OCI-LY1 (cell line): ENCODE measurements at regions not wholly inside any gene's neighbourhood (a gene's known extent, or its start where the extent isn't known, plus 50 kb on each side); places are given as distances from the start of the nearest gene placed in this dataset.
"Not testable (repeated sequence)": the region's sequence is repeated elsewhere in the genome, so short reads cannot be mapped to it uniquely, and the experiment has no call there.

Source experiments
- H2AFZ ChIP-seq: fragments of 200-600 bp; sonication (generic), shearing (Covaris generic); 2 replicates; pipeline ENCODE4 v1.6.0; 2014; ENCODE audit warnings: antibody characterized with exemption, mild to moderate bottlenecking, low read length
- H3F3A ChIP-seq: fragments of 200-600 bp; sonication (generic), shearing (Covaris generic); 2 replicates; pipeline ENCODE4 v1.6.0; 2014; ENCODE audit warnings: mild to moderate bottlenecking, antibody characterized with exemption, low read length, moderate library complexity; ENCODE audit not compliant: insufficient read depth
- H3K27ac ChIP-seq: fragments of 200-600 bp; sonication (generic); 2 replicates; pipeline ENCODE4 v1.5.1; 2014; ENCODE audit warnings: low read length, mixed run types, mild to moderate bottlenecking, low read depth; ENCODE audit not compliant: poor library complexity, severe bottlenecking
- H3K27me3 ChIP-seq: fragments of 200-600 bp; sonication (generic); 2 replicates; pipeline ENCODE4 v1.6.0; 2014; ENCODE audit warnings: antibody characterized with exemption, mild to moderate bottlenecking, low read length, moderate library complexity; ENCODE audit not compliant: insufficient read depth
- H3K36me3 ChIP-seq: fragments of 200-600 bp; sonication (generic); 2 replicates; pipeline ENCODE4 v1.6.1; 2014; ENCODE audit warnings: mild to moderate bottlenecking, antibody characterized with exemption, low read length, moderate library complexity, mixed read lengths; ENCODE audit not compliant: insufficient read depth
- H3K4me1 ChIP-seq: fragments of 200-600 bp; sonication (generic); 2 replicates; pipeline ENCODE4 v1.5.1; 2014; ENCODE audit warnings: mild to moderate bottlenecking, low read length, moderate library complexity; ENCODE audit not compliant: insufficient read depth, severe bottlenecking
- H3K4me2 ChIP-seq: fragments of 200-600 bp; sonication (generic), shearing (Covaris generic); 2 replicates; pipeline ENCODE4 v1.6.1; 2014; ENCODE audit warnings: low read length
- H3K4me3 ChIP-seq: fragments of 200-600 bp; sonication (generic); 2 replicates; pipeline ENCODE4 v1.5.1; 2014; ENCODE audit warnings: low read length, low read depth, mild to moderate bottlenecking, mixed read lengths; ENCODE audit not compliant: poor library complexity, severe bottlenecking
- H3K79me2 ChIP-seq: fragments of 200-600 bp; shearing (Covaris generic); 2 replicates; pipeline ENCODE4 v1.6.1; 2016; ENCODE audit warnings: mixed run types, low read length, mixed read lengths; ENCODE audit not compliant: insufficient read depth
- H3K9ac ChIP-seq: fragments of 200-600 bp; sonication (generic), shearing (Covaris generic); 2 replicates; pipeline ENCODE4 v1.6.1; 2014; ENCODE audit warnings: mild to moderate bottlenecking, low read length, mixed read lengths
- H3K9me2 ChIP-seq: fragments of 200-600 bp; sonication (generic), shearing (Covaris generic); 2 replicates; pipeline ENCODE4 v1.6.1; 2014; ENCODE audit warnings: low read depth, mild to moderate bottlenecking, low read length, mixed read lengths
- H3K9me3 ChIP-seq: fragments of 200-600 bp; shearing (Covaris generic); 2 replicates; pipeline ENCODE4 v1.6.1; 2014; ENCODE audit warnings: low read length, mixed read lengths
- H4K20me1 ChIP-seq: fragments of 200-600 bp; sonication (generic), shearing (Covaris generic); 2 replicates; pipeline ENCODE4 v1.6.0; 2016; ENCODE audit warnings: mild to moderate bottlenecking, low read length; ENCODE audit not compliant: insufficient read depth
- EZH2 ChIP-seq: fragments of 200-600 bp; sonication (generic), shearing (Covaris generic); IDR thresholded peaks from 2 replicates; pipeline ENCODE4 v1.8.0; 2017; ENCODE audit warnings: borderline replicate concordance, mixed run types, mild to moderate bottlenecking, antibody characterized with exemption, low read length, moderate library complexity, mixed read lengths
- TF ChIP-seq, protein P1 (sequence below): fragments of 200-600 bp; sonication (generic), shearing (Covaris generic); IDR thresholded peaks from 2 replicates; pipeline ENCODE4 v1.5.1; 2017; ENCODE audit warnings: mild to moderate bottlenecking, antibody characterized with exemption, low read length, moderate library complexity, mixed read lengths

DNA sequence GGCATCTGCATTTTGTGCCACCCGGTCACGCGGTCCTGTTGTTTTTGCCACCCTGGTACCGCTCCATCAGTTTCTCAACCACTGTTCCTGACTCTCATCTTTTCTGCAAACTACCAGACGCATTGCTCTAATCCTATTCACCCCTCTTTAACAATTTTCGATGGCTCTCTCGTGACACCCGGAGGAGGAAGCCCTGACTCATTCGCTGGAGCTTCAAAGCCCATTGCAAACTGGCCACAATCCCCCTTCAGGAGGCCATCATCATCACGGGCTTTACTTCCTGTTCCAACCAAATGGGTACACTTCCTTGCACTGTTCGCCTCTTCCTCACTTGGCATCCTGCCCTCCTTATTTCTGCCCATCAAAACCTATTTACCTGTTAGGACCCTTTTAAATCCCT is 155.3 kb downstream of the RGS9 start:
- Histone ChIP-seq H3K27me3 (0 out of 2 replicates have a peak, but pooled peaks cover 4% of the 10 kb centered on the region), H3K9me3 (no peaks in the 10 kb centered on the region), H3K36me3 (no peaks in the 10 kb centered on the region), H3K4me2 (no peak overlapping the region), H2AFZ (no peak overlapping the region), H3K27ac (no peak overlapping the region), H3K4me3 (no peak overlapping the region), H3F3A (no peaks in the 10 kb centered on the region), H3K79me2 (no peaks in the 10 kb centered on the region), H4K20me1 (no peaks in the 10 kb centered on the region), H3K9ac (no peak overlapping the region), H3K9me2 (no peaks in the 10 kb centered on the region), H3K4me1 (no peaks in the 10 kb centered on the region)
- no peak for TF ChIP-seq EZH2
- TF ChIP-seq, protein P1, sequence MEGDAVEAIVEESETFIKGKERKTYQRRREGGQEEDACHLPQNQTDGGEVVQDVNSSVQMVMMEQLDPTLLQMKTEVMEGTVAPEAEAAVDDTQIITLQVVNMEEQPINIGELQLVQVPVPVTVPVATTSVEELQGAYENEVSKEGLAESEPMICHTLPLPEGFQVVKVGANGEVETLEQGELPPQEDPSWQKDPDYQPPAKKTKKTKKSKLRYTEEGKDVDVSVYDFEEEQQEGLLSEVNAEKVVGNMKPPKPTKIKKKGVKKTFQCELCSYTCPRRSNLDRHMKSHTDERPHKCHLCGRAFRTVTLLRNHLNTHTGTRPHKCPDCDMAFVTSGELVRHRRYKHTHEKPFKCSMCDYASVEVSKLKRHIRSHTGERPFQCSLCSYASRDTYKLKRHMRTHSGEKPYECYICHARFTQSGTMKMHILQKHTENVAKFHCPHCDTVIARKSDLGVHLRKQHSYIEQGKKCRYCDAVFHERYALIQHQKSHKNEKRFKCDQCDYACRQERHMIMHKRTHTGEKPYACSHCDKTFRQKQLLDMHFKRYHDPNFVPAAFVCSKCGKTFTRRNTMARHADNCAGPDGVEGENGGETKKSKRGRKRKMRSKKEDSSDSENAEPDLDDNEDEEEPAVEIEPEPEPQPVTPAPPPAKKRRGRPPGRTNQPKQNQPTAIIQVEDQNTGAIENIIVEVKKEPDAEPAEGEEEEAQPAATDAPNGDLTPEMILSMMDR = no peak

DNA sequence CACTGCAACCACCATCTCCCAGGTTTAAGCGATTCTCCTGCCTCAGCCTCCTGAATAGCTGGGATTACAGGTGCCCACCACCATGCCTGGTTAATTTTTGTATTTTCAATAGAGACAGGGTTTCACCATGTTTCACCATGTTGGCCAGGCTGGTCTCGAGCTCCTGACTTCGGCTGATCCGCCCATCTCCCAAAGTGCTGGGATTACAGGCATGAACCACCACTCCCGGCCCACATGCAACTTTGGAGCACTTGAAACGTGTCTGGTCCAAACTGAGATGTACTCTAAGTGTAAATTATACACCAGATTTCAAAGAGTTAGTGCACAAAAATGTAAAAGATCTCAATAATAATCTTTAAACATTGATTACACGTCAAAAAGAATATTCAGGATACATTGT is 154.1 kb downstream of the RGS9 start:
- H3K9me3 ChIP-seq, H3K4me1 ChIP-seq, H3K79me2 ChIP-seq, H3K27me3 ChIP-seq, H3F3A ChIP-seq, H3K27ac ChIP-seq, H3K9me2 ChIP-seq, H3K4me2 ChIP-seq, H4K20me1 ChIP-seq, H3K4me3 ChIP-seq, H2AFZ ChIP-seq, H3K36me3 ChIP-seq, H3K9ac ChIP-seq: not testable (repeated sequence)

DNA sequence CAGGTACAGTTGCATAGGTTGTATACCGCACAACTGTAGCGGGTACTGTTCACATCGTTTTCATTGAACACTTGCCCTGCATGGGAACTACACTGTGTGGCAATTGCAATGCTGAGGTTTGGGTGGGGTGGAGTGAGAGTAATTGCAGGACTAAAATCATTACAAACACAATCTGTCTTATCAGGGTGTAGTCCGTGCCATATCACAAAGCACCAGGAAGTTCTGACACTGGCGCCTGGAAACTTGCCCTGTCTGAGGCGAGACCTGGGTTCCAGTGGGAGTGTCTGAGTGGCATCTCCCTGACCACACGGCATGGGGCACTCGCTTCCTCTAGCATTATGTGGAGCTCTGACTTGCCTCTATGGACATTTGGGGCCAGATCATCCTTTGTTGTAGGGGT is 153.4 kb downstream of the RGS9 start:
- no peaks in the 10 kb centered on the region for H3F3A ChIP-seq
- H4K20me1 ChIP-seq = no peaks in the 10 kb centered on the region
- H3K27me3 ChIP-seq = 0 out of 2 replicates have a peak, but pooled peaks cover 4% of the 10 kb centered on the region
- no peaks in the 10 kb centered on the region for H3K9me3 ChIP-seq
- TF ChIP-seq, protein P1 = no peak
- TF ChIP-seq EZH2 = no peak
- no peaks in the 10 kb centered on the region for H3K4me1 ChIP-seq
- no peak overlapping the region for H3K27ac ChIP-seq
- H3K4me2 ChIP-seq = no peak overlapping the region
- H2AFZ ChIP-seq = no peak overlapping the region
- H3K9ac ChIP-seq = no peak overlapping the region
- no peak overlapping the region for H3K4me3 ChIP-seq
- no peaks in the 10 kb centered on the region for H3K79me2 ChIP-seq
- H3K36me3 ChIP-seq = no peaks in the 10 kb centered on the region
- no peaks in the 10 kb centered on the region for H3K9me2 ChIP-seq

DNA sequence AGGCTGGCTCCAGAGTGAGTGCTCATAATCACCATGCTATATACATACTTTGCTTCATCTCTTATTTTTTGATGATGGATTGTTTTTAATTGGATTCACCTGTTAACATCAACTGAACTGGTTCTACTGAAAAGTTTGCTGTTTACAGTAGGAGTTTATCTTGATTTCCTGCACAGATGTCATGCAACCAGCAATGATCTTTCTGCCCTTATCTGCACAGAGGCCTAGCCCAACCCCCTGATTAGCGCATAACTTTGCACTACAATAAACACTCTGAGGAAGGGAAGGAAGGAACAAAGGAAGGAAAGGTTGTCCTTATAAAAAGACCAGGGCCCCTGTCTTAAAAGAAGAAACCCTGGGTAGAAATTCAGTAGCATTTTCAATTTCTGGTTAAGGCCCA is 152.9 kb downstream of the RGS9 start:
- Histone ChIP-seq H3F3A (no peaks in the 10 kb centered on the region), H4K20me1 (no peaks in the 10 kb centered on the region), H3K4me2 (no peak overlapping the region), H3K27ac (no peak overlapping the region), H3K4me1 (no peaks in the 10 kb centered on the region), H3K27me3 (0 out of 2 replicates have a peak, but pooled peaks cover 4% of the 10 kb centered on the region), H3K36me3 (no peaks in the 10 kb centered on the region), H2AFZ (no peak overlapping the region), H3K4me3 (no peak overlapping the region), H3K79me2 (no peaks in the 10 kb centered on the region), H3K9ac (no peak overlapping the region), H3K9me2 (no peaks in the 10 kb centered on the region), H3K9me3 (no peaks in the 10 kb centered on the region)
- TF ChIP-seq, protein P1 = no peak
- TF ChIP-seq EZH2 = no peak
